ENCODE measurements at regions not wholly inside any gene's neighbourhood (a gene's known extent, or its start where the extent isn't known, plus 50 kb on each side); places are given as distances from the start of the nearest gene placed in this dataset.

GRCh38 chr6:66948106-66948505, 1241.1 kb upstream of the EYS start:
- no peaks in the 10 kb centered on the region for H3K36me3 ChIP-seq (replicated peaks; ENCODE audit: insufficient read depth, low read depth)
- H3K27ac ChIP-seq: no peak overlapping the region
- H3K9me3 ChIP-seq (ENCODE audit: low read depth): no peaks in the 10 kb centered on the region
- 0% methylated on average over 2 of the region's 2 CpGs for WGBS (ENCODE audit: low lambda C conversion rate, missing lambda C conversion rate)
- H2AFZ ChIP-seq: no peak overlapping the region
- no peaks in the 10 kb centered on the region for H3K27me3 ChIP-seq
- TF ChIP-seq EZH2phosphoT487 (IDR thresholded peaks at IDR 0.05; ENCODE audit: low read depth, severe bottlenecking, unreplicated experiment): no peak
- TF ChIP-seq EZH2 (IDR thresholded peaks at IDR 0.05; ENCODE audit: borderline replicate concordance): no peak
- TF ChIP-seq CTCF (IDR thresholded peaks at IDR 0.05; ENCODE audit: poor library complexity): no peak
- no peak overlapping the region for H3K4me3 ChIP-seq
- no peaks in the 10 kb centered on the region for H4K20me1 ChIP-seq (ENCODE audit: insufficient read depth, poor library complexity, severe bottlenecking)
- H3K79me2 ChIP-seq: no peaks in the 10 kb centered on the region
- no peak overlapping the region for H3K4me2 ChIP-seq
- no peak for DNase-seq (ENCODE audit: low spot score)
- H3K9me2 ChIP-seq (replicated peaks; ENCODE audit: insufficient read depth): no peaks in the 10 kb centered on the region
- no peaks in the 10 kb centered on the region for H3K4me1 ChIP-seq (ENCODE audit: insufficient read depth)

GRCh38 chr6:66940003-66940402, 1233.0 kb upstream of the EYS start:
- no peak for TF ChIP-seq CTCF (IDR thresholded peaks at IDR 0.05; ENCODE audit: poor library complexity)
- TF ChIP-seq EZH2 (IDR thresholded peaks at IDR 0.05; ENCODE audit: borderline replicate concordance): no peak
- TF ChIP-seq EZH2phosphoT487 (IDR thresholded peaks at IDR 0.05; ENCODE audit: low read depth, severe bottlenecking, unreplicated experiment): no peak
- no peaks in the 10 kb centered on the region for H3K79me2 ChIP-seq
- H2AFZ ChIP-seq: no peak overlapping the region
- no peak overlapping the region for H3K4me2 ChIP-seq
- H3K36me3 ChIP-seq (replicated peaks; ENCODE audit: insufficient read depth, low read depth): no peaks in the 10 kb centered on the region
- no peak overlapping the region for H3K4me3 ChIP-seq
- no peak for DNase-seq (ENCODE audit: low spot score)
- H3K9me3 ChIP-seq (ENCODE audit: low read depth): no peaks in the 10 kb centered on the region
- peaks cover 5% of the 10 kb centered on the region for H3K9me2 ChIP-seq (replicated peaks; ENCODE audit: insufficient read depth)
- no peaks in the 10 kb centered on the region for H3K27me3 ChIP-seq
- no peak overlapping the region for H3K27ac ChIP-seq
- 86% methylated on average over 2 of the region's 2 CpGs for WGBS (ENCODE audit: low lambda C conversion rate, missing lambda C conversion rate)
- no peaks in the 10 kb centered on the region for H4K20me1 ChIP-seq (ENCODE audit: insufficient read depth, poor library complexity, severe bottlenecking)
- no peaks in the 10 kb centered on the region for H3K4me1 ChIP-seq (ENCODE audit: insufficient read depth)

GRCh38 chr6:66937180-66937579, 1230.2 kb upstream of the EYS start:
- WGBS (ENCODE audit: low lambda C conversion rate, missing lambda C conversion rate): 92% methylated on average over 3 of the region's 3 CpGs
- Histone ChIP-seq H3K9me3 (ENCODE audit: low read depth) (no peaks in the 10 kb centered on the region), H3K4me1 (ENCODE audit: insufficient read depth) (no peaks in the 10 kb centered on the region), H3K9me2 (replicated peaks; ENCODE audit: insufficient read depth) (peaks cover 5% of the 10 kb centered on the region), H2AFZ (no peak overlapping the region), H3K27ac (no peak overlapping the region), H3K27me3 (no peaks in the 10 kb centered on the region), H4K20me1 (ENCODE audit: insufficient read depth, poor library complexity, severe bottlenecking) (no peaks in the 10 kb centered on the region), H3K4me3 (no peak overlapping the region), H3K79me2 (no peaks in the 10 kb centered on the region), H3K4me2 (no peak overlapping the region), H3K36me3 (replicated peaks; ENCODE audit: insufficient read depth, low read depth) (no peaks in the 10 kb centered on the region)
- DNase-seq (ENCODE audit: low spot score): no peak
- TF ChIP-seq CTCF (IDR thresholded peaks at IDR 0.05; ENCODE audit: poor library complexity) (no peak), EZH2 (IDR thresholded peaks at IDR 0.05; ENCODE audit: borderline replicate concordance) (no peak)

- Histone ChIP-seq H3K27me3 (no peaks in the 10 kb centered on the region), H3K4me2 (no peak overlapping the region), H3K79me2 (no peaks in the 10 kb centered on the region), H3K9me3 (ENCODE audit: low read depth) (no peaks in the 10 kb centered on the region), H3K4me1 (ENCODE audit: insufficient read depth) (no peaks in the 10 kb centered on the region), H3K9me2 (replicated peaks; ENCODE audit: insufficient read depth) (peaks cover 5% of the 10 kb centered on the region), H2AFZ (no peak overlapping the region), H3K27ac (no peak overlapping the region), H4K20me1 (ENCODE audit: insufficient read depth, poor library complexity, severe bottlenecking) (no peaks in the 10 kb centered on the region), H3K36me3 (replicated peaks; ENCODE audit: insufficient read depth, low read depth) (no peaks in the 10 kb centered on the region), H3K4me3 (no peak overlapping the region)
- TF ChIP-seq CTCF (IDR thresholded peaks at IDR 0.05; ENCODE audit: poor library complexity) (no peak), EZH2phosphoT487 (IDR thresholded peaks at IDR 0.05; ENCODE audit: low read depth, severe bottlenecking, unreplicated experiment) (no peak), EZH2 (IDR thresholded peaks at IDR 0.05; ENCODE audit: borderline replicate concordance) (no peak)
- 77% methylated on average over 3 of the region's 3 CpGs for WGBS (ENCODE audit: low lambda C conversion rate, missing lambda C conversion rate)
- no peak for DNase-seq (ENCODE audit: low spot score)
Measured at GRCh38 chr6:66935612-66936011, 1228.6 kb upstream of the EYS start.

All from hepatocyte (in vitro differentiated cells).